ENCODE measurements at regions not wholly inside any gene's neighbourhood (a gene's known extent, or its start where the extent isn't known, plus 50 kb on each side); places are given as distances from the start of the nearest gene placed in this dataset.

- no peak overlapping the region for H3K4me3 ChIP-seq (ENCODE audit: control insufficient read depth, low read depth, low read length)
- no peak for TF ChIP-seq CTCF (conservative IDR thresholded peaks at IDR 0.05; ENCODE audit: control insufficient read depth, insufficient read depth, low read depth, low read length)
- no peak for DNase-seq (ENCODE audit: low read depth)
Observed at GRCh38 chr1:84061336-84061735, 62.4 kb upstream of the TTLL7 start.

- DNase-seq (ENCODE audit: low read depth): no peak
- no peak overlapping the region for H3K4me3 ChIP-seq (ENCODE audit: control insufficient read depth, low read depth, low read length)
- TF ChIP-seq CTCF (conservative IDR thresholded peaks at IDR 0.05; ENCODE audit: control insufficient read depth, insufficient read depth, low read depth, low read length): no peak
Observed at GRCh38 chr1:84060781-84061180, 61.8 kb upstream of the TTLL7 start.

- no peak for TF ChIP-seq CTCF (conservative IDR thresholded peaks at IDR 0.05; ENCODE audit: control insufficient read depth, insufficient read depth, low read depth, low read length)
- no peak overlapping the region for H3K4me3 ChIP-seq (ENCODE audit: control insufficient read depth, low read depth, low read length)
- no peak for DNase-seq (ENCODE audit: low read depth)
Observed at GRCh38 chr1:84048820-84049219, 49.9 kb upstream of the TTLL7 start.

Data from fibroblast of mammary gland (primary cell).